Suppressor macrophage (primary cell): ENCODE measurements at regions not wholly inside any gene's neighbourhood (a gene's known extent, or its start where the extent isn't known, plus 50 kb on each side); places are given as distances from the start of the nearest gene placed in this dataset.

Experiments used
- DNase-seq, 4 experiments: peaks; one replicate each; pipeline ENCODE4 v3.0.0-alpha.2; 2020 to 2022

DNA sequence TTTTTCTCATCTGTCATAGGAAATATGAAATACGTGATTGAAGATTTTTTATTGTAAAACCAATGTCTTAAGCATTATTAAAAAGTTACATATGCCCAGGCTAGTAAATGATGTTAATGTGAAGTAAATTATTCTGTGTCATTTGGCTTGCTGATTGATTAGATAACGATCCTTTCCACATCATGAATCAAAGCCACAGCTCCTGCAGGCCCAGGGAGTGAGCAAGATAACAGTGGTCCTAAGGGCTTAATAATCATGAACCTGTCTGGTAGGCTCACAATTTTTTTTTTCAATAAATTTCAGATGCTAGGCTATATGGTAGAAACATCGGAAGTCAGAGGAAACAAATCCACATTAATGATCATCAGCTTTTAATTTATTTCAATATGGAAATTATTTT is 269.0 kb upstream of the SLC10A2 start:
- DNase-seq, result no peak

DNA sequence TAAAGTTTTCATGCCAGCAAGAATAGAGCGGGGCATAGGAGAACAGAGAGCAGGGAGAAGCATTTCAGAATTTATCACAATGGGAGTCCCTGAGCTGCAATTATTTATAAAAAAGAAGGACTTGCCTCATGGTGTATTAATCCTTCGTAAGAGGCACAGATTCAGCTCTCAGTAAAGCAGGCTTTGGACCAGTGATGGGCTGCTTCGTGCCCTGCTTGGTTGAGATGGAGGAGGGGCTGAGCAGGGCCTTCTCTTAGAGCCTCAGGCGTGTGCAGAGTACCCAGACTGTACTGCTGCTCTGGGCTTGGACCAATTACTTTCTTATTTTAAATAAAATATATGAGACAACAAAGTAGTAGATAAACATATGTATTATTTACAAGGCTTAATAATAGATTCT is 265.7 kb upstream of the SLC10A2 start:
- no peak for DNase-seq

DNA sequence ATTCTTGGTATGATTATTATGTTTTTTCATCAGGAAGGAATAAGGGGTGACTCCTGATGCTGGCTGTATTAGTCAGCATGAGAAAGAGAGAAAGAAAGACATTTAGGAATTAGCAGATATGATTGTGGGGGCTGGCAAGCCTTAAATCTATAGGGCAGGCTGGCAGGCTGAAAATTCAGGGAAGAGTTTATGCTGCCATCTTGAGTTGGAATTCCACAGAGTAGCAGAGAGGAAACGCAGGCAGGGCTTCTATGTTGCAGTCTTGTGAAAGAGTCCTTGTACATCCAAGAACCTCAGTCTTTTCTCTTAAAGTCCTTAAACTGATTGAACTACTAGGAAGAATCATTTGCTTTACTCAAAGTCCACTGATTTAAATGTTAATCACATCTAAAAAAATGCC is 262.7 kb upstream of the SLC10A2 start:
- DNase-seq, result no peak

DNA sequence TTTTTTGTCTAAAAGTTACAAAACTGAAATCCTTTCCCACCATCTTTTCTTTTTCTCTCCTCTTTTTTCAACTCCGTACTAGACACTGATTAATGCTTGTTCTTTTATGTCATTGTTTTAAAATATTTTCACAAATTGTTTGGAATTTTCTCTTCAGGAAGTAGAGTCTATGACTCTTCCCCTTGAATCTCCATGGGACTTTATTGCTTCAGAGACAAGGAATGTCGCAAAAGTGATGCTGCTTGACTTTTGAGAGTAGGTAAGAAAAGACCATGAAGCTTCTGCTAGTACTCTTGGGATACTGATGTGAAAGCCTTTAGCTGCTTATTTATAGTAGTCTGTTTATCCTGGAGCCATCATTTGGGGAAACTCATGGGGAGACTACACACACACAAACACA is 260.1 kb upstream of the SLC10A2 start:
- no peak for DNase-seq

DNA sequence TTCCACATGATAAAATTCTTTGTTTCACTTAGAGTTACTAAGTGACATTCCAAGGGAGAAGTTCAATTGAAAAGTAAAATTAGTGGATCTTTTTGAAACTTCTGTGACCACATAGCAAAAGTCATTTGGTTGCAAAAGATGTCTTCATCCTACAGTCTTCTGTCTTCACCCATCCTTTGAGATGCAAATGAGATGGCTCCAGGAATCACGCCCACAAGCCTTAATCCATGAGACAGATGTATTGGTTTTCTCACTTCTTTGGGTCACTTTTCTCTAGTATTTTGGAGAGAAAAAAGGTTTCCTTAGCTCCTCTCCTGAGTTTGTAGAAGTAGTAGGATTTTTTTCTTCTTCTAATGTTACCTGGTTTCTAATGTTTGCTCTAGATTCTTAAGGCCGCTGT is 259.5 kb upstream of the SLC10A2 start:
- DNase-seq, result no peak

DNA sequence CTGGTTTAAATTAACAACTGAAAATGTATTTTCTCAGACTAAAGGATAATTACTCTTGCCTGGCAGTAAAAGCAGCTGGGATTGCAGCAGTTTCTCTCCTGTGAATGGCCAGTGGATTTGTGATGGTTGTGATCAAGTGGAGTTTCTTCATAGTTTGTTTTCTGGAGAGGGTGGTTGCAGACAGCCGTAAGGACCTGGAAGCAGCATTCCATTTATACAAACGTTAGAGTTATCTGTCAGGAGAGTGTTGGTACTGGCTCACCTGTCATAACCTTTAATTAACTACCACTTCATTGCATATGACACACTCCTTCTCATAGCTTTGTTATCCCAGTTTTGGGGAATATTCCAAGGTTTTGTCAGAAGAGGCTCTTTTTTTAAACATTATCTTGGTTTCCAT is 258.4 kb upstream of the SLC10A2 start:
- DNase-seq, result no peak

DNA sequence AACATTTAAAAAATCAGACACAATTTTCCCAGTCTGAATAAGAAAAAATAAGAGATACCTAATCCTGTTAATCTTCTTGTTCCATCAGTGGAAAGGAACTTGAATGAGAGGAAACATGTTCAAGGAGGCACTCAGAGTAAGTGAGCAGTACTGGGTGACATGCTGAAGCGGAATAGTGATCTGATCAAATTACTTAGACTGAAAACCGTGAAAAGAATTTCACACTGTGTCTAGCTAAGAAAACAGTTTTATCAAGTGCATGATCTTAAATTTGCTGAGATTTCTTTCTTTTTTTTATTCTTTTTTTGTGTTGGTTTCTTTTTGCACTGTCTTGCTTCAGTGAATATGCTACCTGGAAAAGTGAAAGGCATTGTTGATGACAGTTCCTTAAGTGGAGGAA is 249.5 kb upstream of the SLC10A2 start:
- DNase-seq, result no peak

DNA sequence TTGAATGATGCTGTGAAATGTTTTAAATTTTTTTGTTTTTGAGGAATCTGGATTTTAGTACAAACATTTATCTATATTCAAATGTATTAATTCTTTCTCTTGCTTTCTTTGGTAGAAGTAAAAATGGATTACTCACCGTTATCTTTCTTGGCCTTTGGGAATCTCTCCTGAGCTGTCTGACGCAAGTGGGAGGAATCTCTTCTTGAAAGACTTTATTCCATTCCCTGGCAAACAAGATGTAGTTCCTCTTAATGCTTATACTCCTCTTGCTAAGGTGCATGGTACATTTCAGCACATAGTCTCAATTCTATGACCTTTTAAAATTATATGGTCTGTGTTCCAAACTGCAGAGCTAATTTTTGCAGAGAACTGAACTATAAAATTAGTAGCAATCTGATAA is 246.2 kb upstream of the SLC10A2 start:
- DNase-seq, result no peak

DNA sequence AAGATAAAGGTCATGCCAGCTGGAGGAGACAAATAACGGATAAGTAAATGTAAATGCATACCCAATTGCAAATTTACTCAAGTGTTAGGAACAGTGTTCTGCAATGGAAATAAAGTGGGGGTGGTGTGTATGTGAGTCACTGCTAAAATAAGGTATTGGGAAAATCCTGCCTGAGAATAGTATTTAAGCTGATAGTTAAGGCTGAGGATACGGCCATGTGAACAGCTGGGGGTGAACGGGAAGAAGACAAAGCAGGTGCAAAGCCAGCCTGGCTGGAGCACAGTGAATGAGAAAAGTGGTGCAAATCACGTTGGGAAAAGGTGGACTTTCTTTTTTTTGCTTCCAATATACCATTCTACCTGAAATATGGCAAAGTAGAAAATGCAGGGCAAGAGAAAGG is 242.4 kb upstream of the SLC10A2 start:
- no peak for DNase-seq

DNA sequence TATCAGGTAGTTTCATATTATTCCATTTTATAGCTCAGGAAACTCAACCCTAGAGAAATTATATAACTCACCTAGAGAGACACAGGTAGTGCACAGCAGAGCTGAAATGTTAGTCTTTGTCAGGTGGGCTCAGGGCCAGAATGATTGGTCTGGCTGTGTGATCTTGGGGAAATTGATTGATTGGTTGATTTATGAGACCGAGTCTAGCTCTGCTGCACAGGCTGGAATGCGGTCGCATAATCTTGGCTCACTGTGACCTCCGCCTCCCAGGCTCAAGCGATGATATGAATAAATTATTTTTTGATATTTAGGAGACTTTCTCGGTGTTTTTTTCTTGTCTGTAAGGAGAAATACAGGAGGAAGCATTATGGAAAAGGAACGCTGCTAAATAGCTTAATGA is 239.9 kb upstream of the SLC10A2 start:
- DNase-seq, result no peak

DNA sequence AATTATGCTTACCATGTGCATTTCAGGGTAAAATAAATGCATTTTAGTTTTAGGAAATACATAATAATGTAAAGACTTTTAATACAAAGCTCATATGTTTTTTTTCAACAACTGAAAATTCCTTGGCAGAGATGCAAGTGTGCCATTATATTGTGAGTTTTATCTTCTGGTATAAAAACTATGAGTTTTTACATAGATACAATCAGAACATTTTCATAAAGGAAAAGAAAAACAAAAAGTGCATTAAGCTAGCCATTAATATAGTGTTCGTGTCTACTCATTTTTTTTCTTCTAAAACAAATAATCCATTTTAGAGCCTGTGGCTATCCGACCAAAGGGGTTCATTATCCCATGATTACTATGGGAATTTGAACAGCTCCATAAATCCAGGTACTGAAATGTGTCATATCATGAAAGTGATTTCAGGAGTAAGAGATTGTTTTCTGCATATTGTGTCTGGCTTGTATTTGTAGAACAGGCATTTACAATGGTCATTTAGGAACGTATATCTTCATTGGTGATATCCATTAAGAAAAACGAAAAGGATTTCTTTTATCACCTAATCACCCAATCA is 236.9 kb upstream of the SLC10A2 start:
- no peak for DNase-seq

DNA sequence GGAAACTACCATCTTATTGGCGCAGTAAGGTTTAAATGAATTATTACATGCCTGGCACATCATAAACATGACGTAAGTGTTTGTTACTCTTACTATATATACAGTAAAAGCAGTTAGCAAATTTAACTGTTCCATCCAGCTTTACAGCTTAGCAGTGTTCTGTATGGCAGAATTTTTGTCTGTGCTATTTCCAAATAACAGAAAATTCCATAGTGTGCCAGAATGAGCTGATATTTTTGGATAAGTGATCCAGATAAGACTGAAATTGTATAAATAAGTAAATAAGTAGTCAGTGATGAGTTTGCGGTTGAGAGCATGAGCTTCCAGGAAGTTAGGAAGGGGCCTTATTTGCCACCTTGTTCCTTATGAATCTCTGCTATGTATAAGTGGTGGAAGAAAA is 236.5 kb upstream of the SLC10A2 start:
- DNase-seq, result no peak

DNA sequence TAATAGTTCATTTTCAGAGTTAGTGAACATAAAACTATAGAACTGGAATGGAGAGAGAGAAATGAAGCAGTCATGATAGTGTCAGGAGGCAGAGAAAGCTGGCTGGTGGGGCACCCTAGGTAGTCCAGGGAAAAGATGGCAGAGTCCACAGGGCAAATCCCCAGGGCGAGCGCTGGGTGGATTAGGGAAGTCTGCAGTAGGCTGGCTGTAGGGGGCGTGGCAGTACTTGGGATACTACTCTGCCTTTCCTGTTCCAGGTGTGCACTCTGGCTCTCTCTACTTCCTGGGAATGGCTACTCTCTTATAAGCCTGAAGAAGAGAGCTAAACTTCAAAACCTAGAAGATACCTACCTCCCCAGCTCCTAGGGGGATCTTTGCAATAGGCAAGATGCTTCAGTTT is 232.9 kb upstream of the SLC10A2 start:
- DNase-seq, result no peak

DNA sequence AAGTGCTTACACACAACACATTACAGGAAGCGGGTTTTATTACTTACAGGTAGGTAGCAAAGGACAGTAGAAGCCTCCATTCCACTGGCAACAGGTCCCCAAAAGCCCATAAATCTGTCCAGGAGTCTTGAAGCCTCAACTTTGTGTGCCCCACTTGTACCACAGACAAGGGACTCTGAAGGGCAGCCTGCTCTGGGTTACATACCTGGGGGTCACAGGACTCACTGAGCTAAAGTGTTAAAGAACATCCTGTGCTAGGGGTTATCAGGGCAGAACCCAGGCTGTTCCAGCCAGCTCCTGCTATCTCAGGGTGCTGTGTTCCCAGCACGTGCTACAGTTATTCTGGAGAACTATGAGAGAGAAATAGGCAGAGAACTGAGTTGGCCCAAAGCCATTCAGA is 230.9 kb upstream of the SLC10A2 start:
- no peak for DNase-seq

DNA sequence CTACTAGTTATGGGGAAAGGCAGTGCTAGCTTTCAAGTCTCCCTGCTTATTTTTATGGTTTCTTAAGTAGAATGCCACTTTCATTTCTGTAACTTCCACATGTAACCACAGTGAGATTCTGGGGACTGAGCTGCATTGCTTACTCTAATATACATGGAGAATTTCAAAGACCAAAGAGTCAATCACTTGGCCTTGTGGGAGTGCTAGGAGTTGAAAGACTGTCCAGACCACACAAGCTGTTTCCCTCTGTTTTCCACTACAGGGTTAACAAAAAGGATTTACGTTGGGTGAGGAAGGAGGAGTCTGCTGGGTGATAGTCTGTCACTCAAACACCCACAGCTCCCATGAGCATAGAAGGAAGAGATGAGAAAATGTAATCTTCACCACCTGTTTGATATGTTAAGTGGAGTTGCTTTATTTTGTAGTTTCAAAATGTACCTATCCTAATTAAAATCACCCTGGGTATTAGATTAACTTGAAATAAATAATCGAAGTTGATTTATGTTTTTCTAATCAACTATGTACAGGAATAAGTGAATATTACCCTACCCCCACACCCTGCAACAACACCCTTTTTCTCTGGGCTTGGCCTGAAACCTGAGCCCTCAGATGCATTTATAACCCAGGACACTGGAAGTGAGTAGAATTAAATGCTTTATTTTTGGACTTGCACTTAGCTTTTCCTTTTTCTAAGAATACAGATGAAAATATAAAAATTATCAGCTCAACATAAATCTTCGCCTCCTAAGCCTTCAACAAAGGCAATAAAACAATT is 225.8 kb upstream of the SLC10A2 start:
- no peak for DNase-seq

DNA sequence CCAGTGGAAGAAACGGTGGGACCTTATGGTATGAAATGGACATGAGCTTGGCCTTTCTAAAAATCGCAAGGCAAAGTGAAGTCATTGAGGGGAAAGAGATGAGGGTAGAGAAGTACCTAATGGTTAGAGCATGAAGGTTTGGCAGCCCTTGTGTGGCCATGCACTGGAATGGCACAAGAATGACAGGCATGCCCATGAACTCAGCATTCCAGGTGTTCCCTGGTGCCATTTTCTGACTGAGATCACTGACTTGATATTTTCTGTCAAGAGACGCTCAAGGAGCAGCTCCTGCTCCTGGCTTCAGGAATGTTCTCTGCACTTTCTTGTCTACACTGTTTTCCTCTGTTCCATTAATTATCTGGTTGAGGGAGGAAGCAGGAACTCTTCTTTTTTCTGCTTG is 225.0 kb upstream of the SLC10A2 start:
- no peak for DNase-seq

DNA sequence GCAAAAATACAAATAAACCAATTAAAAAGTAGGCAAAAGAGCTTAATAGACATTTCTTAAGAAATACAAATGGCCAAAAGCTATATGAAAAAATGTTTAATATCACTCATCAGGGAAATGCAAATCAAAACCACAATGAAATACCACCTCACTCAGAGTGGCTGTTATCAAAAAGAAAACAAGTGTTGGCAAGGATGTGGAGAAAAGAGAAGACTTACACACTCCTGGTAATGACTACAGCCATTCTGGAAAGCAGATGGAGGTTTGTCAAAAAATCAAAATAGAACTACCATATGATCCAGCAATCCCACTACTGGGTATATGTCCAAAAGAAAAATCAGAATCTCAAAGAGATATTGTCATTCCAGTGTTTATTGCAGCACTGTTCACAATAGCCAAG is 223.5 kb upstream of the SLC10A2 start:
- DNase-seq, result no peak

DNA sequence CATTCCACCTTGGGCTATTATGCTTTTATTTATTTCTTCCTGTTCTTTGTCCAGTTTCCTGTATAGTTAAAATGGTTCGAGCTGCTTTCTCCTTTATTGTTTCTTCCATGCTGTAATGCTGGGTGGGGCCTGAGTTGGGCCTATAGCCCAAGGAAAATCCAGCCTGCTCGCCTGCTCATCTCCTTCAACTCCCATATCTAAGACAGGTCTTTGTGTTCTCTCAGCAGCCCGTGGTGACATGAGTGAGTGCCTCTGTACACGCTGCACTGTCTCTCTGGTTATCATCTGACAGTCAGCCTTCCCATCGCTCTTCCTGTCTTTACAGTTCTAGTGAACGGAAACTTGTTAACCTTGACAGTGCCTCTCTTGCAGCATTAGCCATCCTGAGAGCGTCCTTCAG is 221.9 kb upstream of the SLC10A2 start:
- DNase-seq, result no peak

DNA sequence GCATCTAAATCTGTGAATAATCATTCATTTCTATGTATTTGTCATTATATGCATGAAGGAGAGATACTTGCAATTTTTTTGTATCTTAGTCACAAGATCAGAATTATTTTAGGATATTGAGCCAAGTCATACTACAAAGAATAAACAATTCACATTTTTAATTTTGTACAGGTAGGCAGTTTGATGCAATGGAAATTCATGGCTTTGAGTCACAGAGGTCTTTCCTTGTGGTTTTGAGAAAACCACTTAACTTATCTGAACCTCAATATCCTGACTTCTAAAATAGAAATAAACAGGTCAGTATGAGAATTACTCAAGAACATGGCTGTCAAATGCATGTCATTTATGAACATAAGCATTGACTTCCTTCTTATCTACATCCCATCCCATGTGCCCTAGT is 221.4 kb upstream of the SLC10A2 start:
- no peak for DNase-seq

DNA sequence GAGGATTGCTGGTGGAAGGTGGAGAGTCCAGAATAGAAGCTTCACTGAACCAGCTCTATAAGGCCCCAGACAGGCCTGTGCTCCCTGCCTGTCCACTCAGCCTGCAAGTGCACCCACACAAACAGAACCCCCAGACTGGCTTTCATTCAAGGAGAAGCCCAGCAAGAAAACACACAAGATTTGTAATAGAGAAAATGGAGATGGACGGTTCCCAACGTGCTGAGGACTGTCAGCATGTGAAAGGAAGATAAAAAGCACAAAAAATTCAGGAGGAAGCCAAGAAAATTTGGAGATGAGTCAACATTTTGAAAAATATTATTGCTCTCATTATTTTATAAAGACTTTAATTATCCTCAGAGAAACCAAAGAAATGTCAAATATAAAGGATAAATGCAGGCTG is 218.2 kb upstream of the SLC10A2 start:
- DNase-seq, result no peak

DNA sequence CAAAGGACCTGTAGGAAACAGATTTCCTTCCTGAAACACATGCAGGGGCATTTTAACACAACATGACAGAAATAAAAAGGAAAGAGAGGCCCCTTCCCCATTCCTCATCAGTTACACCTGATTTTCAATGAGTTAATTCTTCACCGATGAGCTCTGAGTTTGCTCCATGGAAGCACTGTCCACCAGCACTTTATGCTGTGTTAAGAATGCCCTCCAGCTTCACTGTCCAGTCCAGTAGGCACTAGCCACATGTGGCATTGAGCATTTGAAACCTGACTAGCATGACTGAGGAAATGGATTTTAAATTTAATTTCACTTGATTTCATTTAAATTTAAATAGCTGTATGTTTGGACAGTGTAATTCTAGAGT is 217.2 kb upstream of the SLC10A2 start:
- DNase-seq, result no peak

DNA sequence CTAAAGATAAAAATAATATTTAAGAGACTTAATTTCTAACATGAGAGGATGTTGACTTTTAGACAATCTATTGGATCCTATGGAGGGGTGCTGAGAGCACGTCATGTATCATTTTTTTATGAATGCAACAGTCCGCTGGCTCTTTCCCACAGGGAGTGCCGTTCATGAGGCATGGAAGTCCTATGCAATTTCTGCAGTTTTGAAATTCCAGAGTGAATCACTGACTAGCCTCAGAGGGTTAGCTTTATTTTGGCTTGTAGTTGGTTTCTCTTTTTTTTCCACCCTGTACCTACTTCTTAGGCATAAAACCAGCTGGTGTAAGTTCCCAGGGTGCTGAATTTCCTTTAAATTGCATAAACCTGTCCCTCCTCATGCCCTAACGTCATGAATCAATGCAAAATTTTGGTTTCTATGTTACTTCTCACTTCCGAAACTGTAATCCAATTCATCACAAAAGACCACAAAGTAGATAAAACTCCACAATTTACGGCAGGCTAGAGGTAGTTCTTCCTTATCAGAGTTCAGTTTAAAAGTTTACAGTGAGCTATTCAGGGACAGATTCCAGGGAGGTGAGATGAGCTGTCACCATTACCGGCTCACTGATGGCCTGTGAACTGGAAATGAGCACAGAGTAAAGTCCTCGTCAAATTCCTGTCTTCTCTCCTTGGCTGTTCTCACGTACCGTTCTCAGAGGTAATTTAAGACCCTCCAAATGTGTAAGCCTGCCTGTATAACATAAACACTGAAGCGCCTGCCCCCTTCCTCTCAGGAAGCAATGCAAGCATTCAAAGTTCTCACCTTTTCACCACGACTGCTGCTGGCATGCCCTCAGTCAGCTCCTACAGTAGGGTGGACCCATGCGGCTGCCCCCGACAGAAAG is 216.6 kb upstream of the SLC10A2 start:
- DNase-seq, result no peak

DNA sequence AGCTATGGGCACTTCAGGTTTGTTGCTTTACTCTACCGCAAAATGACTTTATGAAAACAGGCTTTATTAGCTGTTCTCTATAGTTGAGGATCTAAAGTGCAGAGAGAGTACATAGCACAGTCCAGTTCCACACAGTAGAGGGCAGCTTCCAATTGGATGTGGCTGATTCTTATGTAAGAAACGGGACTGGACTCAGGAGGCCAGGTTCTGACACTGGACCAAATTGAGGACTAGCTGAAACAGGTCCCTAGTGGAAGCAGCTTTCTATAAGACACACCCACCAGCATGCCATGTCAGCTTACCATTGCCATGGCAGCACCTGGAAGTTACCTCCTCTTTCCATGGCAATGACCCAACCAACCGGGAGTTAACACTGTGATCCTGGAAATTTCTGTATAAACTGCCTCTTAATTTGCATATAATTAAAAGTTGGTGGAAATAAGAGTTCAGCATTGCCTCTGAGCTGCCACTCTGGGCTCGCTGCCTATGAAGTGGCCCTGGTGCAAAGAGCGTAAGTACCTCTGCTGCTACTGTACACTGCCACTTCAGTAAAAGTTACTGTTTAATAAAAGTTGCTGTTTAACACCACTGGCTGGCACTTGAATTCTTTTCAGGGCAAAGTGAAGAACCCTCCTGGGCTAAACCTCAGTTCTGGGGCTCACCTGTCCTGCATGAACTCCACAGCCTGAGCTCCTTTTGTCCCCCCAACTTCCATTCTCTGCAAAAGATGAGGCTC is 211.9 kb upstream of the SLC10A2 start:
- no peak for DNase-seq
